Pancreas (tissue), 10 donors: ENCODE measurements at regions not wholly inside any gene's neighbourhood (a gene's known extent, or its start where the extent isn't known, plus 50 kb on each side); places are given as distances from the start of the nearest gene placed in this dataset.

Source experiments
- ATAC-seq, 4 donors: fragments of 200-7000 bp; cut with Tn5 transposase; one replicate each; pipeline versions ENCODE4 v1.8.0 to v1.9.1; 2020; ENCODE audit warnings: mild to moderate bottlenecking in 4 of 4, moderate library complexity in 4 of 4
- DNase-seq, 6 donors: peaks; one replicate each; pipeline ENCODE4 v3.0.0-alpha.2; 2020
- FAIRE-seq: peaks from 2 replicates; lab custom pipeline; 2012; peaks lifted over from hg19 to GRCh38; lab: Jason Lieb, UNC
- H3K27ac ChIP-seq, 4 donors: fragments of 200-600 bp; sonication (generic); 1 replicate in 3 of 4; 2 replicates in 1 of 4; pipeline versions ENCODE4 v1.5.0 to v1.8.0; 2020
- H3K27me3 ChIP-seq, 4 donors: fragments of 200-600 bp; one replicate each; pipeline ENCODE4 v1.8.0; 2021
- H3K36me3 ChIP-seq, 3 donors: fragments of 200-600 bp; sonication (generic) in 1 of 3; one replicate each; pipeline versions ENCODE4 v1.5.0 to v1.8.0; 2020 to 2021
- H3K4me1 ChIP-seq, 3 donors: fragments of 200-600 bp; one replicate each; pipeline ENCODE4 v1.8.0; 2021
- H3K4me3 ChIP-seq, 4 donors: fragments of 200-600 bp; sonication (generic) in 2 of 4; one replicate each; pipeline versions ENCODE4 v1.5.0 to v1.8.0; 2020 to 2021
- H3K9me3 ChIP-seq, 4 donors: fragments of 200-600 bp; one replicate each; pipeline ENCODE4 v1.8.0; 2021
- WGBS, 2 donors: extraction: QIAGEN DNeasy Blood & Tissue Kit; methylation state at CpG; one replicate each; pipeline ENCODE4 v1.1.7; 2013; 5-methylcytosine and 5-hydroxymethylcytosine counted together
- intact Hi-C, 3 donors: fragments of 100-400 bp; cut with DNase I; formaldehyde crosslinking; loops; one replicate each; pipeline versions ENCODE4 v1.11.1 to v1.14.2; 2022
- TF ChIP-seq, protein P1 (sequence below), 4 donors: fragments of 200-600 bp; sonication (generic) in 3 of 4; IDR thresholded peaks; one replicate each; pipeline versions ENCODE4 v1.5.0 to v1.8.0; 2021; ENCODE audit warnings: antibody characterized with exemption in 4 of 4
- donor health status: healthy with polysubstance abuse.
- donor health status: DM: no; HTN: no; CAD: no; lungs with moderate emphysema.
- donor health status: DM: no; HTN: no; CAD: no.
- donor health status: control.
- donor health status: control.
- donor health status: Bipolar disorder and iron deficiency.
- donor health status: DM: yes; HTN: yes; CAD: no.
- donor health status: DM: no; HTN: no; CAD: no.
- donor health status: DM: no; HTN: no; CAD: no.
- donor health status: DM: yes; HTN: yes; CAD: no.

DNA sequence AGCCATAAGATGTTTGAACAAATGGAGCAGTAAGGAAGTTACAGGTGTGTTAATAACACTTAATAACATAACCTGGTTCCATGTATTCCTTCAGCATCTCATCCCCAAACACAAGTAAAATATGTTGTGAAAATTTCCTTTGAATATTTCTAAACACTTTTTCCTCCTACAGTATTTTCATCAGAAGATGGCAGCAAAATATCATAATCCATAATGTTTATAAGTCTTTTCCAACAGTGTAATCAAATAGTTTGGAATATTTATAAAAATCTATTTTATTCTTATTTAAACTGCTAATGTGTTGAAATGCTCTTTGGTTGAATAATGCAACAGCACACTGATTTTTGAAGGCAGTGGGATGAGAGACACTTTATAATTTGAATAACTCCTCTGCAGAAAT, 1020.5 kb downstream of the OTOL1 start:
- ATAC-seq, result no peak
- H3K4me1 ChIP-seq, result no peaks in the 10 kb centered on the region
- TF ChIP-seq, protein P1, sequence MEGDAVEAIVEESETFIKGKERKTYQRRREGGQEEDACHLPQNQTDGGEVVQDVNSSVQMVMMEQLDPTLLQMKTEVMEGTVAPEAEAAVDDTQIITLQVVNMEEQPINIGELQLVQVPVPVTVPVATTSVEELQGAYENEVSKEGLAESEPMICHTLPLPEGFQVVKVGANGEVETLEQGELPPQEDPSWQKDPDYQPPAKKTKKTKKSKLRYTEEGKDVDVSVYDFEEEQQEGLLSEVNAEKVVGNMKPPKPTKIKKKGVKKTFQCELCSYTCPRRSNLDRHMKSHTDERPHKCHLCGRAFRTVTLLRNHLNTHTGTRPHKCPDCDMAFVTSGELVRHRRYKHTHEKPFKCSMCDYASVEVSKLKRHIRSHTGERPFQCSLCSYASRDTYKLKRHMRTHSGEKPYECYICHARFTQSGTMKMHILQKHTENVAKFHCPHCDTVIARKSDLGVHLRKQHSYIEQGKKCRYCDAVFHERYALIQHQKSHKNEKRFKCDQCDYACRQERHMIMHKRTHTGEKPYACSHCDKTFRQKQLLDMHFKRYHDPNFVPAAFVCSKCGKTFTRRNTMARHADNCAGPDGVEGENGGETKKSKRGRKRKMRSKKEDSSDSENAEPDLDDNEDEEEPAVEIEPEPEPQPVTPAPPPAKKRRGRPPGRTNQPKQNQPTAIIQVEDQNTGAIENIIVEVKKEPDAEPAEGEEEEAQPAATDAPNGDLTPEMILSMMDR (IDR thresholded peaks at IDR 0.05), result no peak
- H3K9me3 ChIP-seq, result no peaks in the 10 kb centered on the region
- no peak for FAIRE-seq
- H3K27ac ChIP-seq, result no peak overlapping the region
- intact Hi-C loops, result no loop called here
- DNase-seq, result no peak
- H3K4me3 ChIP-seq, result no peak overlapping the region
- H3K27me3 ChIP-seq, result no peaks in the 10 kb centered on the region
- H3K36me3 ChIP-seq, result no peaks in the 10 kb centered on the region

DNA sequence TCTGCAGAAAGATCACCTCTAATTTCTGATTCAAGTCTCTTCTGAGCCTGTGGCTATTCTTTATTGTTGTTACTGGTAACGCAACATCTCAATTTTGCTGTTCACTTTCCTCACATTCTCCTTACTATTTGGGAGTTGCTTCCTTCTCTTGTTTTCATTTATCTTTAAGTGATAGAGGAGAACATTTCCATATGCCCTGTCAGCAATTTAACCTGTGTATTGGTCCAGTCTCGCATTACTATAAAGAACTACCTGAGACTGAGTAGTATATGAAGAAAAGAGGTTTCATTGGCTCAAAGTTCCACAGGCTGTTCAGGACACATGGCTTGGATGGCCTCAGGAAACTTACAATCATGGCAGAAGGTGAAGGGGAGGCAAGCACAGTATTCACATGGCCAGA, 1025.1 kb downstream of the OTOL1 start:
- Histone ChIP-seq H3K4me3 (no peak overlapping the region), H3K9me3 (no peaks in the 10 kb centered on the region), H3K4me1 (no peaks in the 10 kb centered on the region), H3K27me3 (no peaks in the 10 kb centered on the region), H3K36me3 (no peaks in the 10 kb centered on the region), H3K27ac (no peak overlapping the region)
- intact Hi-C loops, result no loop called here
- DNase-seq (no peak), FAIRE-seq (no peak), ATAC-seq (no peak)
- 83 to 92% methylated on average over 2 of the region's 2 CpGs for WGBS, 2 donors
- TF ChIP-seq, protein P1 (IDR thresholded peaks at IDR 0.05), result no peak

DNA sequence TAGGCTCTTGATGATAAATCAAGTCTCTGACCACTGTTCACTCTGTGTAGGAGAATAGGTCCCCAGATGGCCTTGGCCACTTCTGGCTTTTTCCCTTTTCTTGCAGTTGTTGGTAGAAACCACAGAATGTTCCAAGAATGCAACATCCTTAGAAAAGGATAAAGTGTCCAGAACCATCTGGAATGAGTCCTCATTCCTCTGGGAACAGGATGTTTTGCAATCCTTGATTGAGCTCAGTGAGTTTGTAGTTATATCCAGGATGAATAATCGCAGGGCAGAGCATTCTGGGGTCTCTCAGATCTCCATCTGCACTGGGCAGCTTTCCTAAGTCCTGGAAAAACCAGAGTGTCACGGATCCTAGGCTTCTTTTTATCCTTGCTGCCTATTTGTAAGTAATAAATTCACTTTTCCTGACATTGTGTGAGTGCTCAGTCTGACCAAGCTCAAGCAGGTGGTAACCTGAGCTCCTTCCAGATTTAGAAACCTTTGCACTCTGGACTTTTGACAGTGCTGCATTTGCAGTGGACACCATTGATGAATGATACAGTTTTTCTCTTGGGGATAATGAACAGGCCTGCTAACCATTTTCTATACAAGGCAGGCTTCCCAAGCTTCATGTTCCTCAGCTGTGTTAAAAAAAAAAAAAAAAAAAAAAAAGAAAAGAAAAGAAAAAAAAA, 1028.6 kb downstream of the OTOL1 start:
- no peak for FAIRE-seq
- H3K9me3 ChIP-seq, result no peaks in the 10 kb centered on the region
- H3K27me3 ChIP-seq, result no peaks in the 10 kb centered on the region
- WGBS, 2 donors, result 22 to 40% methylated on average over 2 of the region's 2 CpGs
- no peak overlapping the region for H3K4me3 ChIP-seq
- no peak overlapping the region for H3K27ac ChIP-seq
- no peaks in the 10 kb centered on the region for H3K36me3 ChIP-seq
- intact Hi-C loops, result no loop called here
- DNase-seq, result peak in 2 of 6 donors; percentile 7 to 13
- ATAC-seq, result peak in 3 of 4 donors; percentile 16 to 71 (median 48)
- no peaks in the 10 kb centered on the region for H3K4me1 ChIP-seq
- TF ChIP-seq, protein P1 (IDR thresholded peaks at IDR 0.05), result no peak

DNA sequence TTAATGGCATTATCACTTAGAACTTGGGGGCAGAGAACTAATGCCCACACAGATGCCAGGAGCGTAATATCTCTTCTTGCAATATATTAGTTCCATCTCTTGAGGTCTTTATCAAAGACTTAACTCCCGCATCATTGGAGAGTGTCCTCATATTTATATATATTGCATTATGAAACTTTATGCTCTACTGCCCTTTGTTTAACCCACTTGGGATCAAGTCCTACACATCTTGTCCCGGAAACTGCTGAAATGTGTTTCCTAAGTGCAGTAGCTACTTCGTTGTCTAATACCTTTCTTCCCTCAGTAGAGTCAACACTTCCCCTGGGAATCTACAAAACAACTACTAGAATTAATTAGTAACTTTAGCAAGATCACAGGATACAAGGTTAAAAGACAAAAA, 1029.2 kb downstream of the OTOL1 start:
- H3K36me3 ChIP-seq, result no peaks in the 10 kb centered on the region
- no peaks in the 10 kb centered on the region for H3K4me1 ChIP-seq
- no peak for FAIRE-seq
- intact Hi-C loops, result no loop called here
- TF ChIP-seq, protein P1 (IDR thresholded peaks at IDR 0.05), result no peak
- 57 to 63% methylated on average over 4 of the region's 4 CpGs for WGBS, 2 donors
- no peaks in the 10 kb centered on the region for H3K27me3 ChIP-seq
- no peak overlapping the region for H3K27ac ChIP-seq
- H3K4me3 ChIP-seq, result no peak overlapping the region
- DNase-seq, result no peak
- H3K9me3 ChIP-seq, result no peaks in the 10 kb centered on the region
- no peak for ATAC-seq

DNA sequence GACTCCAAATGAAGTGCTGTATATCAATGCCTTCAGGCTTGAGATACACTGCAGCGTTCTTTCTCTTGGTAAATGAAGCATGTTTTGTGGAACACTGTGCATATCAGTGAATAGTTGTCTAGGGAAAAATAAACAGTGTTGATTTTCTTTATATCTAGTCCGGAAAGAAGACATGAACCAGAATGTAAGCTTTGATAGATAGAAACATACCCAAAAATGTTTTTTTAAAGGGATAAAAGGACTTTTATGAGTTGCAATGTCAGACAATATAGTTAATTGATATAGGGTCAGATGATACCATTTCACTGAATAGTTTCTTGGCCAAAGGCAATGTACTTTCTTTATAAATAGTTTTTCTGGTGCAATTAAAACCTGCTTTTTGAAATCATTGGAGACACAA, 1037.8 kb downstream of the OTOL1 start:
- DNase-seq, result no peak
- Histone ChIP-seq H3K27me3 (no peaks in the 10 kb centered on the region), H3K9me3 (no peaks in the 10 kb centered on the region), H3K4me1 (no peaks in the 10 kb centered on the region), H3K27ac (no peak overlapping the region), H3K4me3 (no peak overlapping the region), H3K36me3 (no peaks in the 10 kb centered on the region)
- 31 to 39% methylated on average over 2 of the region's 2 CpGs for WGBS, 2 donors
- intact Hi-C loops, result no loop called here
- ATAC-seq, result no peak
- TF ChIP-seq, protein P1 (IDR thresholded peaks at IDR 0.05), result no peak
- no peak for FAIRE-seq
